ENCODE measurements at regions not wholly inside any gene's neighbourhood (a gene's known extent, or its start where the extent isn't known, plus 50 kb on each side); places are given as distances from the start of the nearest gene placed in this dataset.

DNA sequence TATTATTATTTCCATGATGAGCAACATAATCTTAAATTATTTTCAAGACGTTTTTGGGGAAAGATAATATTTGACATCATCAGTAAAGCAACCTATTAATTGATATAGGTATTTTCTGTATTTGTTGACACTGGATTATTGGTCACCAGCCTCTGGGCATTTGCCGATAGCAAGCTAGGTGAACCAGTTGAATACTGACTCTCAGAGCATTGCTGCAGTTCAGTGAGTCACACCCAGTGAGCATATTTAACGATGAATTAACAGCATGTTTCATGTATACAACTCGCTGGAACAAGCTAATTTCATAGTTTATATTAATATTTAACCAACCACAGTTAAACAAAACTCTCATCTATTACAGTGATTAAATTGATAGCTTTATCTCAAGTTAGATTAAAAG, 1006.0 kb upstream of the DIAPH2 start:
- DNase-seq, result no peak
- no peaks in the 10 kb centered on the region for H3K36me3 Mint-ChIP-seq (ENCODE audit: low read depth)
- TF ChIP-seq CTCF (IDR thresholded peaks at IDR 0.05), result no peak
- H3K4me1 Mint-ChIP-seq (ENCODE audit: low read depth), result no peaks in the 10 kb centered on the region
- peaks cover 2% of the 10 kb centered on the region; the same call in 1 of the 2 replicates for H3K27me3 Mint-ChIP-seq (ENCODE audit: insufficient read depth)
- no peaks in the 10 kb centered on the region for H3K9me3 Mint-ChIP-seq
- no peak overlapping the region for H3K27ac Mint-ChIP-seq
- no peak overlapping the region for H3K4me3 Mint-ChIP-seq

GRCh38 chrX:95693365-95693764, 991.3 kb upstream of the DIAPH2 start:
- no peak for DNase-seq
- no peaks in the 10 kb centered on the region for H3K36me3 Mint-ChIP-seq (ENCODE audit: low read depth)
- no peak for TF ChIP-seq CTCF (IDR thresholded peaks at IDR 0.05)
- H3K9me3 Mint-ChIP-seq, result peaks cover 10% of the 10 kb centered on the region
- no peaks in the 10 kb centered on the region for H3K4me1 Mint-ChIP-seq (ENCODE audit: low read depth)
- H3K4me3 Mint-ChIP-seq, result no peak overlapping the region
- H3K27me3 Mint-ChIP-seq (ENCODE audit: insufficient read depth), result no peaks in the 10 kb centered on the region
- H3K27ac Mint-ChIP-seq, result no peak overlapping the region

- Mint-ChIP-seq H3K36me3 (ENCODE audit: low read depth) (no peaks in the 10 kb centered on the region), H3K4me3 (no peak overlapping the region), H3K9me3 (peaks cover 7% of the 10 kb centered on the region), H3K27me3 (ENCODE audit: insufficient read depth) (no peaks in the 10 kb centered on the region), H3K4me1 (ENCODE audit: low read depth) (no peaks in the 10 kb centered on the region), H3K27ac (no peak overlapping the region)
- DNase-seq, result no peak
- no peak for TF ChIP-seq CTCF (IDR thresholded peaks at IDR 0.05)
Measured at GRCh38 chrX:95703696-95704095, 980.9 kb upstream of the DIAPH2 start.

DNA sequence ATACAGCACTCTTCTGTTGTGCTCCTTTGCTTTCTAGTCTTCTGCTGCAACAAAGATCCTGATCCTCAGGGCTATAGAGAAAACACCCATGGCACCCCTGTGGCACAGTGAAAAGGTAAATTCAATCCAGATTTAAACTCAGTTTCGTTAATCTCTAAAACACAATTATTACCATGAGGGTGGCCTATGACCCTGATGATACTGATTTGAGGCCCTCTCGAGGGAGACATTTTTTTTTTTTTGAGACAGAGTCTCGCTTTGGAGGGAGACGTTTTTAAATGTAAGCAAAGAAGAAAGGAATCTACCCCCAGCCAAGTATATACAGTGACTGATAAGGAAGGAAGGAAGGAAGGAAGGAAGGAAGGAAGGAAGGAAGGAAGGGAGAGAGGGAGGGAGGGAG, 967.8 kb upstream of the DIAPH2 start:
- Mint-ChIP-seq H3K27ac (no peak overlapping the region), H3K36me3 (ENCODE audit: low read depth) (no peaks in the 10 kb centered on the region), H3K4me3 (no peak overlapping the region), H3K27me3 (ENCODE audit: insufficient read depth) (no peaks in the 10 kb centered on the region; the same call in 1 of the 2 replicates), H3K4me1 (ENCODE audit: low read depth) (no peaks in the 10 kb centered on the region), H3K9me3 (peaks cover 8% of the 10 kb centered on the region; the same call in 1 of the 2 replicates)
- no peak for DNase-seq
- no peak for TF ChIP-seq CTCF (IDR thresholded peaks at IDR 0.05)

DNA sequence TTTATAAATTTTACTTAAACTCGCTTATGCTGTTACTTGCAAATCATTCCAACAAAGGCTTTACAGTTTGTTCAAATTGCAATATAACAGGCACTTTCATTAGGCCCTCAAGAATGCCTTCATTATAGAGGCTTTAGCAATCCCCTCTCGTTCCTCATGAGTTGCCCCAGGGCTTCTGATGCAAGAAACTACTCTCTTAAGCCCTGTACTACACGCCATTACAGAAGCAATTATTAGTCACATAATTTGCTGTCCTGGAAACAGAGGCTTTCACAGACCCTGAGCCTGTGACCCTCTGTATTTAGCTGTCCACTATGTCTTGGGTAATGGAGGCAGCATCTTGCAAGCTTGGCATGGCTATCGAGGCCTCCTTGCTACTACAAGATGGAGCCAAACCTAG, 965.9 kb upstream of the DIAPH2 start:
- H3K4me1 Mint-ChIP-seq (ENCODE audit: low read depth), result no peaks in the 10 kb centered on the region
- no peaks in the 10 kb centered on the region; the same call in 1 of the 2 replicates for H3K27me3 Mint-ChIP-seq (ENCODE audit: insufficient read depth)
- no peak for TF ChIP-seq CTCF (IDR thresholded peaks at IDR 0.05)
- peaks cover 5% of the 10 kb centered on the region; the same call in 1 of the 2 replicates for H3K9me3 Mint-ChIP-seq
- H3K4me3 Mint-ChIP-seq, result no peak overlapping the region
- H3K36me3 Mint-ChIP-seq (ENCODE audit: low read depth), result no peaks in the 10 kb centered on the region
- H3K27ac Mint-ChIP-seq, result no peak overlapping the region
- no peak for DNase-seq

- Mint-ChIP-seq H3K4me1 (ENCODE audit: low read depth) (no peaks in the 10 kb centered on the region), H3K9me3 (peaks cover 5% of the 10 kb centered on the region; the same call in 1 of the 2 replicates), H3K27ac (no peak overlapping the region), H3K4me3 (no peak overlapping the region), H3K36me3 (ENCODE audit: low read depth) (no peaks in the 10 kb centered on the region), H3K27me3 (ENCODE audit: insufficient read depth) (no peaks in the 10 kb centered on the region; the same call in 1 of the 2 replicates)
- DNase-seq, result no peak
- no peak for TF ChIP-seq CTCF (IDR thresholded peaks at IDR 0.05)
Measured at GRCh38 chrX:95721011-95721410, 963.6 kb upstream of the DIAPH2 start.
